IPS-NIHi11 (cell line): ENCODE measurements at regions not wholly inside any gene's neighbourhood (a gene's known extent, or its start where the extent isn't known, plus 50 kb on each side); places are given as distances from the start of the nearest gene placed in this dataset.
"Not testable (repeated sequence)": the region's sequence is repeated elsewhere in the genome, so short reads cannot be mapped to it uniquely, and the experiment has no call there.

Experiments
- DNase-seq: peaks from one replicate; pipeline ENCODE4 v3.0.0; 2012; ENCODE audit warnings: mixed read lengths, low spot score

DNA sequence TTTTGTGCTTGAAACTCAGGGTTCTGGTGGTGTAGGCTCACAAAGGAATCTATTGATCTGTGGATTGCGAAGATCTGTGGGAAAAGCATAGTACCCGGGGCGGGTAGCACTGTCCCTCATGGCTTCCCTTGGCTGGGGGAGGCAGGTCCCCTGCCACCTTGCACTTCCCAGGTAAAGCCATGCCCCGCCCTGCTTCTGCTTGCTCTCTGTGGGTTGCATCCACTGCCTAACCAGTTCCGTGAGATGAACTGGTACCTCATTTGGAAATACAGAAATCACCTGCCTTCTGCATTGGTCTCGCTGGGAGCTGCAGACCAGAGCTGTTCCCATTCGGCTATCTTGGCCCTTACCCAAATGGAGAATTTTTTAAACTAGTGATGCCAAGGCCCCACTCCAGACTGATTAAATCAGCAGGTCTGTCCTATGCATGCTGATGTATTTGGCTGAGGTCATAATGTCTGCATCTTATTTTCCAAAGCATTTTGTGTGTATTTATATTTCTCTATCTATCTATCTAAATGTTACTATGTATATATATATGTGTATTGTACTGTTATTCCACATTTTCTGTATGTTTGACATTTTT lies 65.5 kb upstream of the SLC7A14 start:
- DNase-seq, result no peak

GRCh38 chr3:170650557-170650956 lies 64.7 kb upstream of the SLC7A14 start:
- not testable (repeated sequence) for DNase-seq

DNA sequence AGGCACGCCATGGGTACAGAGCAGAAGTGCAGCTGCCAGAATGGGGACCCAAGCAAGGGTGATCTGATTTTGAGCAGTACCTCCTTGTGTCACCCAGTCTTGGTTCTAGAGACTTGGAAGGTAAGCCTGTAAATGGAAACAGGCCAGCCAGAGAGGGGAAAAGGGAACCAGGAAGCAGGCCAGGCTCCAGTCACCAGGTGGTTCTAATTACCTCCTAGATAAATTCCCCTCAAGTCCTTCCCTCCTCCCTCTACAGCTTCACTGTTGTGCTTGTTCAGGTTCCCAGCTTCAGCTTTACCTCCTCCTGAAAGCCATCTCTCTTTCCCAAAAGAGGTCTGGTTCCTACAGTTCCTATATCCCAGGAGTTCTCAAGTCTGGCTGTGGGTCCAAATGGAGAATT lies 58.8 kb upstream of the SLC7A14 start:
- no peak for DNase-seq

DNA sequence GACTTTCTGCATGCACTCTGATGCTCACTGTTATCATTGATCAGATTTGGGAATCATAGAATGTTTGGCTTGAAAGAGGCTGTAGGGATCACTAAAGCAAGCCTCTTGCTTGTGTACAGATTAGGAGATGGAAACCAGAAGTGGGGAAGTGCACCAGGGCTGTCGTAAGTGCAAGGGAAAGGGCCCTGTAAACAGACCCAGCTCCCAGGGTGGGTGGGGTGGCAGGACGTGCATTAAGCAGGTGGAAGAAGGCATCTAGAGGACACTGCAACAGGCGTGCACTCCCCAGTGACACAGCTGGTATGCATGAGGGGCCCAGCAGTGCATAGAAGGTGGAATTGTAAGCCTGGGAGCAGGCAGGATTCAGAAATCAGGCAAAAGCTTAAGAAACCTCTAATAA lies 58.0 kb upstream of the SLC7A14 start:
- DNase-seq, result no peak

GRCh38 chr3:170642882-170643601 lies 57.2 kb upstream of the SLC7A14 start:
- no peak for DNase-seq

DNA sequence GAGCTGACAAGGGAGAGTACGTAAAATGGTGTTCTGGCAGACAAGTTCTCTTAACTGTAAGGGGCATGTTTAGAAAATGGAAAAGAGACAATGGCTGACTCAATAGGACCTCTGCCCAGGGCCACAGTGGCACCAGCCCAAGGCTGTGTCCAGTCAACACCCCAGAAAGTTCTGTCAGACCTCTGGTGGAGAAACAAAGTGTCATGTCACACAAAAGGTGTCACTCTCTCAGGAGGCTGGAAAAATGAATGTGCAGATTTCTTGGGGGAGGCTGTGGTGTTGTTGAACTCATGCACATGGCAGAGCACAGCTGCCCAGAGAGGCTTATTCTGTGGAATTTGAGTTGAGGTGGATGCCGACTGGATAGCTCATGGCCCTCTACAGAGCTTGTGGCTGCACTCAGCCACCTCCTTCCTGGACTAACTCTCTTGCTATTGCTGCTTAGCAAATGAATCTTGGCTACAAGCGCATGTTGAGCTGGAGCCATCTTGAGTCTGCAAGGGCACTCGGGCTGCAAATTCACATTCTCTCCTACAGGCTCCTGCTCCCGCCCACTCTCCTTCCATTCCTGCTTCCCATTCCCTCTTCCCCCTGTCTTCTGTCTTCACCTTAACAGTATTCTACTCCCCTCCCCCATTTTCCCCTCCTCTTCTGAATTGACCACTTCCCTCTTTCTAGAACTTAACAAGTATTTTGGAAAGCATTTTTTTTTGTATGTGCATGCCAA lies 55.8 kb upstream of the SLC7A14 start:
- no peak for DNase-seq

DNA sequence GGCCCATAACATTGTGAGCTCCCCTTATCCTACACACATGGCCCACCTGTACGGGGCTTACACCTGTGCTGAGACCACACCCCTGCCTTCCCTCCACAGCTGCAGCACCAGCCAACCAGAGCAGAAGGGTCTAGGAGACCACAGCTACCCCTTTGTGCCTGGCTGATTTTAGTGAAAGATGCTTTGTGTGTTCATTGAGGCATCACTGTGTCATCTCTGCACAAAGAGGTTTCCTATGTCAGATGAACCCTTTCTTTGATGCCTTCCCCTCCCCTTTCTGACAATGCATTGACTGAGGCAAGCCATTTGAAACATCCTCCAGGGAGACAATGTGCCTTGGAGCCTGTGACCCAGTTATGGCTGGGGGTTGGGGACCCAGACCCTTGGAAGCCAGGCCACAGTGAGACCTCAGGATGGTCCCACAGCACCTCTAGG lies 54.9 kb upstream of the SLC7A14 start:
- no peak for DNase-seq

GRCh38 chr3:170638988-170639387 lies 53.1 kb upstream of the SLC7A14 start:
- DNase-seq, result no peak

GRCh38 chr3:170637306-170637705 lies 51.4 kb upstream of the SLC7A14 start:
- no peak for DNase-seq

- DNase-seq, result no peak
Measured at GRCh38 chr3:170636400-170636973, 50.6 kb upstream of the SLC7A14 start.
